DND-41 (cell line): ENCODE measurements at regions not wholly inside any gene's neighbourhood (a gene's known extent, or its start where the extent isn't known, plus 50 kb on each side); places are given as distances from the start of the nearest gene placed in this dataset.

ENCODE experiments used
- EZH2 ChIP-seq: IDR thresholded peaks from 3 replicates; pipeline ENCODE4 v1.6.1; 2012; ENCODE audit warnings: borderline replicate concordance, low read depth, mild to moderate bottlenecking, moderate library complexity, low read length, inconsistent platforms; ENCODE audit not compliant: severe bottlenecking
- TF ChIP-seq, protein P1 (sequence below): IDR thresholded peaks from 2 replicates; pipeline ENCODE4 v1.5.1; 2012; ENCODE audit warnings: borderline replicate concordance, low read length, moderate library complexity, mild to moderate bottlenecking; ENCODE audit not compliant: poor library complexity, severe bottlenecking; ENCODE audit errors: extremely low read depth

DNA sequence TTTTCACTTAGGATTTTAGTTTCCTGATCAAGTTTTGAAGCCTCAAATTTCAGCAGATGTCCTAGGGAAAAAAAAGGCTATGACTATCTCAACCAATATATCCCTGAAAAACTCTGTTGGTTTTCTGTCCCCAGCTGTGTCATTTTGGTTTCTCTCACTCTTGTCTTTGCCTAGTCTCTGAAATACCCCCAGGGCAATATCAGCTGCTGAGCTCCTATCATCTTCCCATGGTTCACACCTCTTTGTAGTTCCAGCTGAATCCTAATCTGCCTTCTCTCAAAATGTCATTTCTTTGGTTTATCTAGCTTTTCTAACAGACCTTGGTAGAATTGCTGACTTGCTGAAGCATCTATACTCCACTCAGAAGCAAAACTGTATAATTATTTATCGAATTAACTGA is 2370.5 kb downstream of the ARAP2 start:
- TF ChIP-seq, protein P1, sequence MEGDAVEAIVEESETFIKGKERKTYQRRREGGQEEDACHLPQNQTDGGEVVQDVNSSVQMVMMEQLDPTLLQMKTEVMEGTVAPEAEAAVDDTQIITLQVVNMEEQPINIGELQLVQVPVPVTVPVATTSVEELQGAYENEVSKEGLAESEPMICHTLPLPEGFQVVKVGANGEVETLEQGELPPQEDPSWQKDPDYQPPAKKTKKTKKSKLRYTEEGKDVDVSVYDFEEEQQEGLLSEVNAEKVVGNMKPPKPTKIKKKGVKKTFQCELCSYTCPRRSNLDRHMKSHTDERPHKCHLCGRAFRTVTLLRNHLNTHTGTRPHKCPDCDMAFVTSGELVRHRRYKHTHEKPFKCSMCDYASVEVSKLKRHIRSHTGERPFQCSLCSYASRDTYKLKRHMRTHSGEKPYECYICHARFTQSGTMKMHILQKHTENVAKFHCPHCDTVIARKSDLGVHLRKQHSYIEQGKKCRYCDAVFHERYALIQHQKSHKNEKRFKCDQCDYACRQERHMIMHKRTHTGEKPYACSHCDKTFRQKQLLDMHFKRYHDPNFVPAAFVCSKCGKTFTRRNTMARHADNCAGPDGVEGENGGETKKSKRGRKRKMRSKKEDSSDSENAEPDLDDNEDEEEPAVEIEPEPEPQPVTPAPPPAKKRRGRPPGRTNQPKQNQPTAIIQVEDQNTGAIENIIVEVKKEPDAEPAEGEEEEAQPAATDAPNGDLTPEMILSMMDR: no peak
- TF ChIP-seq EZH2: no peak
